Panc1 (cell line): ENCODE measurements at regions not wholly inside any gene's neighbourhood (a gene's known extent, or its start where the extent isn't known, plus 50 kb on each side); places are given as distances from the start of the nearest gene placed in this dataset.

Experiments used
- POLR2AphosphoS5 ChIP-seq: IDR thresholded peaks from 2 replicates; pipeline ENCODE4 v1.6.1; 2012; ENCODE audit warnings: mild to moderate bottlenecking, low read depth, low read length, moderate library complexity
- REST ChIP-seq, 2 experiments: IDR thresholded peaks; 2 replicates each; pipeline ENCODE4 v1.6.1; 2011 to 2012; ENCODE audit warnings: low read depth in 2 of 2, control low read depth in 1 of 2, low read length in 1 of 2, mild to moderate bottlenecking in 1 of 2, moderate library complexity in 1 of 2; ENCODE audit not compliant: insufficient read depth in 1 of 2
- TCF7L2 ChIP-seq: IDR thresholded peaks from 2 replicates; pipeline ENCODE4 v1.6.1; 2011; ENCODE audit warnings: mild to moderate bottlenecking, low read depth, low read length, inconsistent platforms
- TF ChIP-seq, protein P1 (sequence below): fragments of 450-650 bp; IDR thresholded peaks from 2 replicates; pipeline ENCODE4 v1.5.1; 2017; ENCODE audit warnings: mild to moderate bottlenecking

DNA sequence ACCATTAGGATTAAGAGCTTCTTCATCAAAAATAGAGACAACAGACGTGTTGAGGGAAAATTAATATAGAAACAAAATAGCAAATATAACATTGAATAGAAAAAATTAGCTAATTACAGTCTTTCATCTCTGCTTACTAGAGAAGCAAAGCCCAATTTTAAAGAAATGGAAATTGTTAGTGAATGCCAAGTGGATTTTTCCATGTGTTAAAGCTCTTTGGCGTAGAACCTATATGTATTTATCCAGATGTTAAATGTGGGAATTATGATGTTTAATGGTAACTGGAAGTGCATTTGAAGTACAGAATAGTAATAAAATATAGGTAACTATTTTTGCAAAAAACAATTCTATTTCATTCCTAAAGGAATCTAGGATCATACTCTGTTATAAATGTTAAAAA lies 212.0 kb upstream of the COL3A1 start:
- TF ChIP-seq, protein P1, sequence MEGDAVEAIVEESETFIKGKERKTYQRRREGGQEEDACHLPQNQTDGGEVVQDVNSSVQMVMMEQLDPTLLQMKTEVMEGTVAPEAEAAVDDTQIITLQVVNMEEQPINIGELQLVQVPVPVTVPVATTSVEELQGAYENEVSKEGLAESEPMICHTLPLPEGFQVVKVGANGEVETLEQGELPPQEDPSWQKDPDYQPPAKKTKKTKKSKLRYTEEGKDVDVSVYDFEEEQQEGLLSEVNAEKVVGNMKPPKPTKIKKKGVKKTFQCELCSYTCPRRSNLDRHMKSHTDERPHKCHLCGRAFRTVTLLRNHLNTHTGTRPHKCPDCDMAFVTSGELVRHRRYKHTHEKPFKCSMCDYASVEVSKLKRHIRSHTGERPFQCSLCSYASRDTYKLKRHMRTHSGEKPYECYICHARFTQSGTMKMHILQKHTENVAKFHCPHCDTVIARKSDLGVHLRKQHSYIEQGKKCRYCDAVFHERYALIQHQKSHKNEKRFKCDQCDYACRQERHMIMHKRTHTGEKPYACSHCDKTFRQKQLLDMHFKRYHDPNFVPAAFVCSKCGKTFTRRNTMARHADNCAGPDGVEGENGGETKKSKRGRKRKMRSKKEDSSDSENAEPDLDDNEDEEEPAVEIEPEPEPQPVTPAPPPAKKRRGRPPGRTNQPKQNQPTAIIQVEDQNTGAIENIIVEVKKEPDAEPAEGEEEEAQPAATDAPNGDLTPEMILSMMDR: no peak
- no peak for TF ChIP-seq REST (IDR thresholded peaks at IDR 0.05; ENCODE audit: insufficient read depth in 1 of 2, low read depth in 2 of 2, low read length in 1 of 2)
- TF ChIP-seq TCF7L2: no peak
- TF ChIP-seq POLR2AphosphoS5: no peak
